MM.1S (cell line): ENCODE measurements at regions not wholly inside any gene's neighbourhood (a gene's known extent, or its start where the extent isn't known, plus 50 kb on each side); places are given as distances from the start of the nearest gene placed in this dataset.
"Not testable (repeated sequence)": the region's sequence is repeated elsewhere in the genome, so short reads cannot be mapped to it uniquely, and the experiment has no call there.

Experiments used
- DNase-seq: peaks from one replicate; pipeline ENCODE4 v3.0.0-alpha.2; 2015
- H2AFZ ChIP-seq: fragments of 300-600 bp; sonication (generic); 2 replicates; pipeline ENCODE4 v1.6.0; 2016; ENCODE audit warnings: antibody characterized with exemption, low read length
- H3F3A ChIP-seq: fragments of 300-600 bp; sonication (generic); 2 replicates; pipeline ENCODE4 v1.6.1; 2016; ENCODE audit warnings: mild to moderate bottlenecking, antibody characterized with exemption, low read length, moderate library complexity, mixed read lengths; ENCODE audit not compliant: insufficient read depth
- H3K27ac ChIP-seq: fragments of 300-600 bp; sonication (generic); 2 replicates; pipeline ENCODE4 v1.5.1; 2016; ENCODE audit warnings: mild to moderate bottlenecking, low read length
- H3K27me3 ChIP-seq: fragments of 300-600 bp; sonication (generic); replicated peaks from 2 replicates; pipeline ENCODE4 v1.6.0; 2016; ENCODE audit warnings: low read length; ENCODE audit not compliant: insufficient read depth
- H3K36me3 ChIP-seq: fragments of 300-600 bp; sonication (generic); replicated peaks from 2 replicates; pipeline ENCODE4 v1.6.1; 2016; ENCODE audit warnings: mild to moderate bottlenecking, low read length, mixed read lengths; ENCODE audit not compliant: insufficient read depth
- H3K4me1 ChIP-seq: fragments of 300-600 bp; sonication (generic); 2 replicates; pipeline ENCODE4 v1.6.1; 2016; ENCODE audit warnings: low read length, mixed read lengths
- H3K4me2 ChIP-seq: fragments of 300-600 bp; sonication (generic); 2 replicates; pipeline ENCODE4 v1.6.0; 2016; ENCODE audit warnings: low read depth, low read length
- H3K4me3 ChIP-seq: fragments of 300-600 bp; sonication (generic); 2 replicates; pipeline ENCODE4 v1.5.1; 2016; ENCODE audit warnings: low read length, mixed read lengths
- H3K79me2 ChIP-seq: fragments of 300-600 bp; sonication (generic); 2 replicates; pipeline ENCODE4 v1.6.1; 2016; ENCODE audit warnings: mixed run types, low read length, mixed read lengths
- H3K9ac ChIP-seq: fragments of 300-600 bp; sonication (generic); 2 replicates; pipeline ENCODE4 v1.6.1; 2016; ENCODE audit warnings: low read length, mixed read lengths
- H3K9me2 ChIP-seq: fragments of 300-600 bp; sonication (generic); replicated peaks from 2 replicates; pipeline ENCODE4 v1.6.1; 2016; ENCODE audit warnings: mild to moderate bottlenecking, low read length, mixed read lengths; ENCODE audit not compliant: insufficient read depth
- H3K9me3 ChIP-seq: fragments of 300-600 bp; sonication (generic); replicated peaks from 2 replicates; pipeline ENCODE4 v1.6.1; 2016; ENCODE audit warnings: mild to moderate bottlenecking, low read length, mixed read lengths; ENCODE audit not compliant: insufficient read depth
- H4K20me1 ChIP-seq: fragments of 300-600 bp; sonication (generic); 2 replicates; pipeline ENCODE4 v1.6.1; 2016; ENCODE audit warnings: mild to moderate bottlenecking, low read length, moderate library complexity, mixed read lengths; ENCODE audit not compliant: insufficient read depth
- CTCF ChIP-seq: fragments of 300-600 bp; sonication (generic); IDR thresholded peaks from 2 replicates; pipeline ENCODE4 v1.5.1; 2016; ENCODE audit warnings: antibody characterized with exemption, low read length, mixed read lengths
- EZH2 ChIP-seq: fragments of 300-600 bp; sonication (generic); optimal IDR thresholded peaks from 2 replicates; pipeline ENCODE3; 2017; ENCODE audit warnings: low read depth, mild to moderate bottlenecking, antibody characterized with exemption, low read length, mixed read lengths
- EZH2phosphoT487 ChIP-seq: fragments of 300-600 bp; sonication (generic); IDR thresholded peaks from 2 replicates; pipeline ENCODE4 v1.6.1; 2018; ENCODE audit warnings: antibody characterized with exemption, low read length

- no peak overlapping the region for H3K9ac ChIP-seq
- no peak overlapping the region for H3K27ac ChIP-seq
- peak; percentile 27 for DNase-seq
- TF ChIP-seq CTCF (no peak), EZH2phosphoT487 (no peak), EZH2 (no peak)
- no peak overlapping the region for H3K4me2 ChIP-seq
- no peaks in the 10 kb centered on the region for H3K79me2 ChIP-seq
- H3K9me3 ChIP-seq, result no peaks in the 10 kb centered on the region
- H4K20me1 ChIP-seq, result no peaks in the 10 kb centered on the region
- no peaks in the 10 kb centered on the region for H3K27me3 ChIP-seq
- H2AFZ ChIP-seq, result no peak overlapping the region
- H3K36me3 ChIP-seq, result no peaks in the 10 kb centered on the region; the same call in 1 of the 2 replicates
- H3K4me1 ChIP-seq, result no peaks in the 10 kb centered on the region
- no peaks in the 10 kb centered on the region for H3F3A ChIP-seq
- H3K4me3 ChIP-seq, result no peak overlapping the region
- no peaks in the 10 kb centered on the region for H3K9me2 ChIP-seq
Measured at GRCh38 chr20:12847872-12848271, 160.9 kb upstream of the SPTLC3 start.

GRCh38 chr20:12849225-12849910, 159.4 kb upstream of the SPTLC3 start:
- Histone ChIP-seq H3K27ac (no peak overlapping the region), H2AFZ (no peak overlapping the region), H3K4me3 (no peak overlapping the region), H3K9me2 (no peaks in the 10 kb centered on the region), H3K9me3 (no peaks in the 10 kb centered on the region), H3K79me2 (no peaks in the 10 kb centered on the region), H3K4me2 (no peak overlapping the region), H3K27me3 (no peaks in the 10 kb centered on the region), H3K36me3 (no peaks in the 10 kb centered on the region; the same call in 1 of the 2 replicates), H3F3A (no peaks in the 10 kb centered on the region), H4K20me1 (no peaks in the 10 kb centered on the region), H3K9ac (no peak overlapping the region), H3K4me1 (no peaks in the 10 kb centered on the region)
- no peak for DNase-seq
- no peak for TF ChIP-seq EZH2phosphoT487
- TF ChIP-seq EZH2, result no peak
- no peak for TF ChIP-seq CTCF

- not testable (repeated sequence) for H3K36me3 ChIP-seq
Measured at GRCh38 chr20:12857643-12858042, 151.1 kb upstream of the SPTLC3 start.

GRCh38 chr20:12860619-12861247, 148.0 kb upstream of the SPTLC3 start:
- H3K9ac ChIP-seq, result no peak overlapping the region
- H3K4me2 ChIP-seq, result no peak overlapping the region
- no peaks in the 10 kb centered on the region for H3F3A ChIP-seq
- TF ChIP-seq CTCF (no peak), EZH2 (no peak), EZH2phosphoT487 (no peak)
- H3K4me3 ChIP-seq, result no peak overlapping the region
- no peaks in the 10 kb centered on the region for H3K9me3 ChIP-seq
- no peaks in the 10 kb centered on the region for H3K79me2 ChIP-seq
- no peaks in the 10 kb centered on the region for H3K9me2 ChIP-seq
- H3K36me3 ChIP-seq, result no peaks in the 10 kb centered on the region
- no peaks in the 10 kb centered on the region for H3K4me1 ChIP-seq
- H4K20me1 ChIP-seq, result no peaks in the 10 kb centered on the region
- H3K27me3 ChIP-seq, result no peaks in the 10 kb centered on the region
- no peak for DNase-seq
- no peak overlapping the region for H3K27ac ChIP-seq
- no peak overlapping the region for H2AFZ ChIP-seq

More at GRCh38 chr20:12857643-12858042, 151.1 kb upstream of the SPTLC3 start:
- not testable (repeated sequence) for H3K4me3 ChIP-seq, H3K9me3 ChIP-seq, H2AFZ ChIP-seq, H3F3A ChIP-seq, H3K9ac ChIP-seq, H3K79me2 ChIP-seq, DNase-seq, H3K27me3 ChIP-seq, H4K20me1 ChIP-seq, H3K4me1 ChIP-seq, H3K27ac ChIP-seq, H3K4me2 ChIP-seq, H3K9me2 ChIP-seq
